GM19238 (cell line): ENCODE measurements at regions not wholly inside any gene's neighbourhood (a gene's known extent, or its start where the extent isn't known, plus 50 kb on each side); places are given as distances from the start of the nearest gene placed in this dataset.

Source experiments
- DNase-seq: peaks from one replicate; pipeline ENCODE4 v3.0.0; 2011; ENCODE audit warnings: low spot score; ENCODE audit not compliant: insufficient read length

- DNase-seq = no peak
Measured at GRCh38 chr4:123308667-123309066, 87.9 kb upstream of the SPRY1 start.

GRCh38 chr4:123312116-123312515 lies 84.5 kb upstream of the SPRY1 start:
- no peak for DNase-seq

- DNase-seq = no peak
Measured at GRCh38 chr4:123312951-123313592, 83.5 kb upstream of the SPRY1 start.

- DNase-seq = no peak
Measured at GRCh38 chr4:123315617-123316016, 81.0 kb upstream of the SPRY1 start.

- DNase-seq = no peak
Measured at GRCh38 chr4:123317211-123317610, 79.4 kb upstream of the SPRY1 start.

- DNase-seq = no peak
Measured at GRCh38 chr4:123319639-123320038, 77.0 kb upstream of the SPRY1 start.

GRCh38 chr4:123323998-123324397 lies 72.6 kb upstream of the SPRY1 start:
- no peak for DNase-seq

- DNase-seq = peak; percentile 44
Measured at GRCh38 chr4:123325241-123325681, 71.3 kb upstream of the SPRY1 start.

GRCh38 chr4:123327346-123327745 lies 69.2 kb upstream of the SPRY1 start:
- no peak for DNase-seq

GRCh38 chr4:123327846-123328429 lies 68.7 kb upstream of the SPRY1 start:
- DNase-seq = no peak

GRCh38 chr4:123338715-123339114 lies 57.9 kb upstream of the SPRY1 start:
- DNase-seq = no peak

GRCh38 chr4:123339507-123340380 lies 56.9 kb upstream of the SPRY1 start:
- no peak for DNase-seq

- no peak for DNase-seq
Measured at GRCh38 chr4:123340381-123340701, 56.3 kb upstream of the SPRY1 start.

GRCh38 chr4:123342498-123342897 lies 54.1 kb upstream of the SPRY1 start:
- no peak for DNase-seq

GRCh38 chr4:123343400-123344041 lies 53.1 kb upstream of the SPRY1 start:
- no peak for DNase-seq

- DNase-seq = no peak
Measured at GRCh38 chr4:123345137-123345934, 51.3 kb upstream of the SPRY1 start.

GRCh38 chr4:123345935-123346300 lies 50.7 kb upstream of the SPRY1 start:
- DNase-seq = no peak

- no peak for DNase-seq
Measured at GRCh38 chr4:123346330-123346940, 50.2 kb upstream of the SPRY1 start.
